ENCODE measurements at regions not wholly inside any gene's neighbourhood (a gene's known extent, or its start where the extent isn't known, plus 50 kb on each side); places are given as distances from the start of the nearest gene placed in this dataset.

DNA sequence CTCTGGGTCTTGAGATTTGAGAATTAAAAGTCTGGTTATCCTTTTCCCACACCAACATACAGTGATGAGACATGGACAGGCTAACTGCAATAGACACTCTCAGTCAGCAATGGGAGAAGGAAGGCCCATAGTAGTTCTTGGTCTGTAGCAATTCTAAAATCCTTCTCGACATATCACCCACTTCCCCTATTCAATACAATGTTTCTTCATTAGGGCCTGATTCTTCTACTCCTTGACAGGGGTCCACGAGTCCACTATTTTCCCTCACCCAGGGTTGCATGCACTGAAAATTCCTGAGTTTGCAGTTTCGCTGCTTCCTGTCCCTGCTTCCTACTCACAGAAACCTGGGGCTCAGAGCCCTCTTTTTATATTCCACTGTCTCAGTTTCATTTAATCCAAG lies 402.8 kb downstream of the MAT2B start:
- TF ChIP-seq EZH2 (IDR thresholded peaks at IDR 0.05; ENCODE audit: insufficient read depth, poor library complexity, severe bottlenecking): no peak
- no peak for TF ChIP-seq EZH2phosphoT487 (IDR thresholded peaks at IDR 0.05; ENCODE audit: insufficient read depth, low read depth)
